HepG2 (cell line): ENCODE measurements at regions not wholly inside any gene's neighbourhood (a gene's known extent, or its start where the extent isn't known, plus 50 kb on each side); places are given as distances from the start of the nearest gene placed in this dataset.
A peak's percentile ranks its signal among the peaks of the same experiment; 100 is the strongest.

ENCODE experiments used
- BHLHE40 ChIP-seq: IDR thresholded peaks from 2 replicates; pipeline ENCODE4 v1.6.1; 2011; ENCODE audit warnings: low read length, improper control_type of control experiment
- CBFB ChIP-seq: sonication (generic); formaldehyde crosslinking; IDR thresholded peaks from 2 replicates; pipeline ENCODE4 v1.4.0; 2020; ENCODE audit warnings: missing genetic modification reagents
- FOXK1 ChIP-seq: sonication (generic); formaldehyde crosslinking; IDR thresholded peaks from 2 replicates; pipeline ENCODE4 v1.4.0; 2020; ENCODE audit warnings: low read depth, missing genetic modification reagents, borderline replicate concordance
- ZNF563 ChIP-seq: sonication (generic); formaldehyde crosslinking; IDR thresholded peaks from 2 replicates; pipeline ENCODE4 v1.8.0; 2022; ENCODE audit warnings: mild to moderate bottlenecking, moderate library complexity, missing genetic modification reagents
- TF ChIP-seq, protein P1 (sequence below): sonication (generic); formaldehyde crosslinking; IDR thresholded peaks from 2 replicates; pipeline ENCODE4 v1.5.1; 2020; ENCODE audit warnings: mild to moderate bottlenecking, missing genetic modification reagents, borderline replicate concordance
- TF ChIP-seq, protein P2 (sequence below): sonication (generic); formaldehyde crosslinking; IDR thresholded peaks from 2 replicates; pipeline ENCODE4 v1.8.1; 2023; ENCODE audit warnings: mild to moderate bottlenecking, moderate library complexity, missing genetic modification reagents
- TF ChIP-seq, protein P3 (sequence below): IDR thresholded peaks from 2 replicates; pipeline ENCODE4 v1.6.1; 2012; ENCODE audit warnings: inconsistent platforms
- TF ChIP-seq, protein P4 (sequence below): sonication (generic); formaldehyde crosslinking; IDR thresholded peaks from 2 replicates; pipeline ENCODE4 v1.4.0; 2020; ENCODE audit warnings: low read depth, mild to moderate bottlenecking, missing genetic modification reagents
- TF ChIP-seq, protein P5 (sequence below): IDR thresholded peaks from 2 replicates; pipeline ENCODE4 v1.6.1; 2016; ENCODE audit warnings: low read depth, missing genetic modification reagents, missing compliant biosample characterization

DNA sequence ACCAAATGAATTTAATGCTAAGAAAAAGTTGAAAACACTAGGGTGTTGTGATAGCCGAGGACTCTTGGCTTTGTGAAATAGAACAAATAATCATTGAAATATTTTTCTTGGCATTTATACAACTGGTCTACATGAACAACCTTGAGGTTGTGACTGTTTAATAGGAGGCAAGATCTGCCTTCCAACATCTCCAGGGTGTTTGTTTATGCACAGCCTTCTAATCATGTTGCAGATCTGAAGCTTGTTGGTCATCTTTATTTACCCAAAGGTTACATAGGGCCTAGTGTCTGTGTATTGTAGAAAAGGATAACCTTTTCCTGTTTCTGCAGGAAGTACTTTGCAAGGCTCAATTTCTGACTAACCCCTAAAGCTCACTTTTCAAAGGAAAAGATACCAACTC, 65.2 kb upstream of the RANBP3L start (continued):
- TF ChIP-seq, protein P1, sequence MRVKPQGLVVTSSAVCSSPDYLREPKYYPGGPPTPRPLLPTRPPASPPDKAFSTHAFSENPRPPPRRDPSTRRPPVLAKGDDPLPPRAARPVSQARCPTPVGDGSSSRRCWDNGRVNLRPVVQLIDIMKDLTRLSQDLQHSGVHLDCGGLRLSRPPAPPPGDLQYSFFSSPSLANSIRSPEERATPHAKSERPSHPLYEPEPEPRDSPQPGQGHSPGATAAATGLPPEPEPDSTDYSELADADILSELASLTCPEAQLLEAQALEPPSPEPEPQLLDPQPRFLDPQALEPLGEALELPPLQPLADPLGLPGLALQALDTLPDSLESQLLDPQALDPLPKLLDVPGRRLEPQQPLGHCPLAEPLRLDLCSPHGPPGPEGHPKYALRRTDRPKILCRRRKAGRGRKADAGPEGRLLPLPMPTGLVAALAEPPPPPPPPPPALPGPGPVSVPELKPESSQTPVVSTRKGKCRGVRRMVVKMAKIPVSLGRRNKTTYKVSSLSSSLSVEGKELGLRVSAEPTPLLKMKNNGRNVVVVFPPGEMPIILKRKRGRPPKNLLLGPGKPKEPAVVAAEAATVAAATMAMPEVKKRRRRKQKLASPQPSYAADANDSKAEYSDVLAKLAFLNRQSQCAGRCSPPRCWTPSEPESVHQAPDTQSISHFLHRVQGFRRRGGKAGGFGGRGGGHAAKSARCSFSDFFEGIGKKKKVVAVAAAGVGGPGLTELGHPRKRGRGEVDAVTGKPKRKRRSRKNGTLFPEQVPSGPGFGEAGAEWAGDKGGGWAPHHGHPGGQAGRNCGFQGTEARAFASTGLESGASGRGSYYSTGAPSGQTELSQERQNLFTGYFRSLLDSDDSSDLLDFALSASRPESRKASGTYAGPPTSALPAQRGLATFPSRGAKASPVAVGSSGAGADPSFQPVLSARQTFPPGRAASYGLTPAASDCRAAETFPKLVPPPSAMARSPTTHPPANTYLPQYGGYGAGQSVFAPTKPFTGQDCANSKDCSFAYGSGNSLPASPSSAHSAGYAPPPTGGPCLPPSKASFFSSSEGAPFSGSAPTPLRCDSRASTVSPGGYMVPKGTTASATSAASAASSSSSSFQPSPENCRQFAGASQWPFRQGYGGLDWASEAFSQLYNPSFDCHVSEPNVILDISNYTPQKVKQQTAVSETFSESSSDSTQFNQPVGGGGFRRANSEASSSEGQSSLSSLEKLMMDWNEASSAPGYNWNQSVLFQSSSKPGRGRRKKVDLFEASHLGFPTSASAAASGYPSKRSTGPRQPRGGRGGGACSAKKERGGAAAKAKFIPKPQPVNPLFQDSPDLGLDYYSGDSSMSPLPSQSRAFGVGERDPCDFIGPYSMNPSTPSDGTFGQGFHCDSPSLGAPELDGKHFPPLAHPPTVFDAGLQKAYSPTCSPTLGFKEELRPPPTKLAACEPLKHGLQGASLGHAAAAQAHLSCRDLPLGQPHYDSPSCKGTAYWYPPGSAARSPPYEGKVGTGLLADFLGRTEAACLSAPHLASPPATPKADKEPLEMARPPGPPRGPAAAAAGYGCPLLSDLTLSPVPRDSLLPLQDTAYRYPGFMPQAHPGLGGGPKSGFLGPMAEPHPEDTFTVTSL (CRISPR knock-in tag), result peak; percentile 28; the same call in 1 of the 2 replicates
- TF ChIP-seq, protein P2, sequence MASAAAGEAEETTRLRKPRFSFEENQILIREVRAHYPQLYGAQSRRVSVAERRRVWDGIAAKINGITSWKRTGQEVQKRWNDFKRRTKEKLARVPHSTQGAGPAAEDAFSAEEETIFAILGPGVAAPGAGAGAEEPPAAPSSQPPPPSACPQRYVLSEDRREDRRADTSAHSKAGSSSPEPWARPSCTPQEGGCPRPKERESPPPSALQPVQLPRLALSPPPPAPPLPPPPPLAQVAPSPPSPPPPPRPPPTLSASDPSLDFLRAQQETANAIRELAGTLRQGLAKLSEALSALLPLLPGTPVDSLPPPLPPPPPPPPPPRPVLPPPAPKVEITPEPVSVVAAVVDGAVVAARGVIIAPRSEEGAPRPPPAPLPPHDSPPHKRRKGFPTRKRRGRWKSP (CRISPR knock-in tag), result no peak
- TF ChIP-seq ZNF563, result no peak
- TF ChIP-seq, protein P3, sequence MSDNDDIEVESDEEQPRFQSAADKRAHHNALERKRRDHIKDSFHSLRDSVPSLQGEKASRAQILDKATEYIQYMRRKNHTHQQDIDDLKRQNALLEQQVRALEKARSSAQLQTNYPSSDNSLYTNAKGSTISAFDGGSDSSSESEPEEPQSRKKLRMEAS, result no peak
- no peak for TF ChIP-seq BHLHE40
- TF ChIP-seq, protein P4, sequence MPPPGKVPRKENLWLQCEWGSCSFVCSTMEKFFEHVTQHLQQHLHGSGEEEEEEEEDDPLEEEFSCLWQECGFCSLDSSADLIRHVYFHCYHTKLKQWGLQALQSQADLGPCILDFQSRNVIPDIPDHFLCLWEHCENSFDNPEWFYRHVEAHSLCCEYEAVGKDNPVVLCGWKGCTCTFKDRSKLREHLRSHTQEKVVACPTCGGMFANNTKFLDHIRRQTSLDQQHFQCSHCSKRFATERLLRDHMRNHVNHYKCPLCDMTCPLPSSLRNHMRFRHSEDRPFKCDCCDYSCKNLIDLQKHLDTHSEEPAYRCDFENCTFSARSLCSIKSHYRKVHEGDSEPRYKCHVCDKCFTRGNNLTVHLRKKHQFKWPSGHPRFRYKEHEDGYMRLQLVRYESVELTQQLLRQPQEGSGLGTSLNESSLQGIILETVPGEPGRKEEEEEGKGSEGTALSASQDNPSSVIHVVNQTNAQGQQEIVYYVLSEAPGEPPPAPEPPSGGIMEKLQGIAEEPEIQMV, result no peak
- no peak for TF ChIP-seq CBFB (CRISPR knock-in tag)
- TF ChIP-seq, protein P5, sequence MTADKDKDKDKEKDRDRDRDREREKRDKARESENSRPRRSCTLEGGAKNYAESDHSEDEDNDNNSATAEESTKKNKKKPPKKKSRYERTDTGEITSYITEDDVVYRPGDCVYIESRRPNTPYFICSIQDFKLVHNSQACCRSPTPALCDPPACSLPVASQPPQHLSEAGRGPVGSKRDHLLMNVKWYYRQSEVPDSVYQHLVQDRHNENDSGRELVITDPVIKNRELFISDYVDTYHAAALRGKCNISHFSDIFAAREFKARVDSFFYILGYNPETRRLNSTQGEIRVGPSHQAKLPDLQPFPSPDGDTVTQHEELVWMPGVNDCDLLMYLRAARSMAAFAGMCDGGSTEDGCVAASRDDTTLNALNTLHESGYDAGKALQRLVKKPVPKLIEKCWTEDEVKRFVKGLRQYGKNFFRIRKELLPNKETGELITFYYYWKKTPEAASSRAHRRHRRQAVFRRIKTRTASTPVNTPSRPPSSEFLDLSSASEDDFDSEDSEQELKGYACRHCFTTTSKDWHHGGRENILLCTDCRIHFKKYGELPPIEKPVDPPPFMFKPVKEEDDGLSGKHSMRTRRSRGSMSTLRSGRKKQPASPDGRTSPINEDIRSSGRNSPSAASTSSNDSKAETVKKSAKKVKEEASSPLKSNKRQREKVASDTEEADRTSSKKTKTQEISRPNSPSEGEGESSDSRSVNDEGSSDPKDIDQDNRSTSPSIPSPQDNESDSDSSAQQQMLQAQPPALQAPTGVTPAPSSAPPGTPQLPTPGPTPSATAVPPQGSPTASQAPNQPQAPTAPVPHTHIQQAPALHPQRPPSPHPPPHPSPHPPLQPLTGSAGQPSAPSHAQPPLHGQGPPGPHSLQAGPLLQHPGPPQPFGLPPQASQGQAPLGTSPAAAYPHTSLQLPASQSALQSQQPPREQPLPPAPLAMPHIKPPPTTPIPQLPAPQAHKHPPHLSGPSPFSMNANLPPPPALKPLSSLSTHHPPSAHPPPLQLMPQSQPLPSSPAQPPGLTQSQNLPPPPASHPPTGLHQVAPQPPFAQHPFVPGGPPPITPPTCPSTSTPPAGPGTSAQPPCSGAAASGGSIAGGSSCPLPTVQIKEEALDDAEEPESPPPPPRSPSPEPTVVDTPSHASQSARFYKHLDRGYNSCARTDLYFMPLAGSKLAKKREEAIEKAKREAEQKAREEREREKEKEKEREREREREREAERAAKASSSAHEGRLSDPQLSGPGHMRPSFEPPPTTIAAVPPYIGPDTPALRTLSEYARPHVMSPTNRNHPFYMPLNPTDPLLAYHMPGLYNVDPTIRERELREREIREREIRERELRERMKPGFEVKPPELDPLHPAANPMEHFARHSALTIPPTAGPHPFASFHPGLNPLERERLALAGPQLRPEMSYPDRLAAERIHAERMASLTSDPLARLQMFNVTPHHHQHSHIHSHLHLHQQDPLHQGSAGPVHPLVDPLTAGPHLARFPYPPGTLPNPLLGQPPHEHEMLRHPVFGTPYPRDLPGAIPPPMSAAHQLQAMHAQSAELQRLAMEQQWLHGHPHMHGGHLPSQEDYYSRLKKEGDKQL, result no peak
- 0 out of 2 replicates have a peak, but pooled peaks have one; percentile 24 for TF ChIP-seq FOXK1 (CRISPR knock-in tag)
